DMS53 (cell line): ENCODE measurements at regions not wholly inside any gene's neighbourhood (a gene's known extent, or its start where the extent isn't known, plus 50 kb on each side); places are given as distances from the start of the nearest gene placed in this dataset.
"Not testable (repeated sequence)": the region's sequence is repeated elsewhere in the genome, so short reads cannot be mapped to it uniquely, and the experiment has no call there.

ENCODE experiments used
- DNase-seq: peaks from one replicate; lab custom pipeline; 2025; lab: John Stamatoyannopoulos, UW

DNA sequence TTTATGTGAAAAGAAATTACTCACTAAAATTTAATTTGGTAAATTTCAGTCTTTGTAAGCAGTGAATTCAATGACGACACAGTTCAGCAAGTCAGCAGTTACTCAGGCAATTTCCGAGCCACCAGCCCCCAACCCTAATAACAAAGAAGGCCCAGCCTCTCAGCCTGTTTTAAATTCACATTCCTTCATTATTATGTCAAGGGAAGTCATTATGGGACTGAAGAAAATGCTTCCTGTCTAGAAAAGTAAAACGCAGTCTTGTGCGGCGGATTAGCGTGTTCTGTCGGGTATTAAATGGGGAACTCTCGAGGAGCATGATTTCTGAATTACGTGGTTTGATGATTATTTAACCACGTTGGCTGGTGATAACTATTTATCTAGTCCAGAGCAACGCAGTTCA is 177.6 kb downstream of the AIPL1 start:
- no peak for DNase-seq

DNA sequence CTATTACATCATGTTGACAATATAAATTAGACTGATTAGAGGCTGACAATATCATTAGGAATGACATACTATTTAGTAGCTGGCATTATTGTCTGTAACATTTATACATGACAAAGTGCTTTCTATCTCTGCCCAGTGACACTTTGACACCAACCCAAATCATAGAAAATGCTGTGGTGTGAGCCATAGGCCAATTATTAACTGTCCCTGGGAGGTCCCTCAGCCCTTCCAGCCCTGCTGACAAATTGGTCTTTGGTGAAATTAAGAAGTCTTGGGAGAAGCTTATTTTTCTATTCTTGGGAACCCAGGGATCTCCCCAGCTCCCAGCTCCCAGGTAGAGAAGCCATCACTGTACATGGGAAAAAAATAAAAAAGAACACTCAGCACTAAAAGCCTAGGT is 179.6 kb downstream of the AIPL1 start:
- no peak for DNase-seq

- DNase-seq = no peak
These were observed 180.9 kb downstream of the AIPL1 start for GRCh38 chr17:6254036-6254435.

DNA sequence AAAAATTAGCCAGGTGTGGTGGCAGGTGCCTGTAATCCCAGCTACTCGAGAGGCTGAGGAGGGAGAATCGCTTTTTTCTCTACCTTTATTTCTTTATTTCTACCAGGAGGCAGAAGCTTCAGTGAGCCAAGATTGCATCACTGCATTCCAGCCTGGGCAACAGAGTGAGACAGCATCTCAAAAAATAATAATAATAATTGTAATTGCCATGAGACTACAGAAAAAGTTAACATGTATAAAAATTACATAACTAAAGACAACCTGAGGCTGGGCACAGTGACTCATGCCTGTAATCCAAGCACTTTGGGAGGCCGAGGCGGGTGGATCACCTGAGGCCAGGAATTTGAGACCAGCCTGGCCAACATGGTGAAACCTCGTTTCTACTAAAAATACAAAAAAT is 181.5 kb downstream of the WSCD1 start:
- not testable (repeated sequence) for DNase-seq

- no peak for DNase-seq
These were observed 179.6 kb downstream of the WSCD1 start for GRCh38 chr17:6249732-6250131.

DNA sequence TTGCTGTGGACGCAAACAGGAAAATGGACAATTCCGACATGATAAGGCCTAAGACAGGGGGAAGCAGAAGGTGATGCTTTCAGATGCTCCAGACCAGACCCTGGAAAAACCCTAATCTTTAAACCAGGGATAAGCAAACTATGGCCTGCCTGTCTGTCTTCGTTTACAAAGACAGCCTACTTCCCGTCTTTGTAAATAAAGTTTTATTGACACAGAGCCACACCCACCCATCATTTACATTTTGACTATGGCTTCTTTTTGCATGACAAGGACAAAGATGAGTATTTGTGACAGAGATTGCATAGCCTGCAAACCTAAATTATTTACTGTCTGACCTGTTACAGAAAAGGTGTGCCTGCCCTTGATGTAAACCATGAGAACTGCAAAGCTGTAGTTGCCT is 177.9 kb downstream of the WSCD1 start:
- no peak for DNase-seq

- no peak for DNase-seq
These were observed 175.4 kb downstream of the WSCD1 start for GRCh38 chr17:6245301-6246177.

DNA sequence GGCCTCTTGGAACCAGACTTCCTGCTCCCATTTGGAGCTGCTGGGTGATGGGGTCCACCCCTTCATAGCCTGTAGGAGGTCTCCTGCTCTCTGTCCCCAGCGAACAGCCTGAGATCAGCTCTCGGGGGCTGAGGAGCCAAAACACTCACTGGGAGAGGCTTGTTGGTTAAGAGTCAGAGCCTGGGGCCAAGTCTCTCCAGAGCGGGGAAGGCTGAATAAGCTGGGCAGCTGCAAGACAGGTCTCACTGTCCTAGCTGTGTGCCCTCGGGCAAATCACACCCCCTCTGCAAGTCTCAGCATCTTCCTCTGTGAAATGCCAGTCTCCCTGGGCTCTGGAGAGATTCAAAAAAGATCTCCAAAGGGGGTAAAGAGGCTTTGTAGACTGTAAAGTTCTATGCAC is 174.6 kb downstream of the WSCD1 start:
- no peak for DNase-seq

GRCh38 chr17:6244253-6244652 is 174.1 kb downstream of the WSCD1 start:
- DNase-seq = no peak

DNA sequence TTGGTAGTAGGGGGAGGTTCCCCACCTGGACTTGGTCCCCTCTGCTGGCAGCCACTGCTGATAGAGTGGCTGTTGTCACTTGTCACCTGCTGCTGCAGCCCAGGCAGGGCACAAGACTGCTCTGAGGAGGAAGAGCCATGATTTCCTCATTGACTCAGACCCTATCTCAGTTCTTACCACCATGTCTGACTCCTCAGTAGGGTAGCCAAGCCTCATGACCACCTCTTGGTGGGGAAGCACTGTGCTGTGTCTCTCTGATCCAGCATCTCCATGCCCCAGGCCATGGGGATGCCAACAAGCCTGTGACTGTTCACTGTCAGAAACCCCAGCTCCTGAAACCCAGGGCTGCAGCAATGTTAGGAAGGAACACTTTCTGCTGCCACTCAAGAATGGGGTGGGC is 173.0 kb downstream of the WSCD1 start:
- no peak for DNase-seq

- DNase-seq = no peak
These were observed 171.8 kb downstream of the WSCD1 start for GRCh38 chr17:6241996-6242395.

GRCh38 chr17:6241381-6241780 is 171.2 kb downstream of the WSCD1 start:
- no peak for DNase-seq

- DNase-seq = no peak
These were observed 170.4 kb downstream of the WSCD1 start for GRCh38 chr17:6240601-6241000.

GRCh38 chr17:6240001-6240400 is 169.8 kb downstream of the WSCD1 start:
- no peak for DNase-seq

GRCh38 chr17:6239241-6239798 is 169.1 kb downstream of the WSCD1 start:
- DNase-seq = no peak

GRCh38 chr17:6233856-6234255 is 163.7 kb downstream of the WSCD1 start:
- no peak for DNase-seq

DNA sequence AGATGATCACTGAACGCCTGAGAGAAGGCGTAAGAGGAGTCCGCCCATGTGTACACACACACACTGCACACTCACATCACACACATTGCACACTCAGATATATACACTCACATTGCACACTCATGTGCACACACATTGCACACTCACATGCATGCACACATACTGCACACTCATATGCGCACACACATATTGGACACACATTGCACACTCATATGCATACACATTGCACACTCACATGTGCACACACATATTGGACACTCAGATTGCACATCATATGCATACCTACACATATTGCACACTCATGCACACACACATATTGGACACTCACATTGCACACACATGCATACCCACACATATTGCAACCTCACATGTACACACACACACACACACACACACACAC is 163.2 kb downstream of the WSCD1 start:
- no peak for DNase-seq

- no peak for DNase-seq
These were observed 162.5 kb downstream of the WSCD1 start for GRCh38 chr17:6232732-6233101.

- no peak for DNase-seq
These were observed 161.9 kb downstream of the WSCD1 start for GRCh38 chr17:6231886-6232731.

DNA sequence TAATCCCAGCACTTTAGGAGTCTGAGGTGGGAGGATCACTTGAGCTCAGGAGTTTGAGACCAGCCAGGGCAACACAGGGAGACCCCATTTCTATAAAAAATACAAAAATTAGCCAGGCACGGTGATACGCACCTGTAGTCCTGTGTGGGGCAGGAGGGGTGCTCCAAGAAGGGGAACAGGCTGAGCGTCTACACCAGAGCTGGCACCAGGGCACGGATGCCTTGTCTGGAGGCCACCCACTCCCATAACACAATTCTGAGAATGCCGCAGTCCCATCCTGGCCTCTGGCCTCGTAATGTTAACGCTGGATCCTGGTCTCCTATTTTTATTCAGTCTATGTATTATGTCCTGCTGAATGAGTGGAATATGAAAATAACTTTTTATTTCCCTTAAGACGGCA is 161.3 kb downstream of the WSCD1 start:
- no peak for DNase-seq

DNA sequence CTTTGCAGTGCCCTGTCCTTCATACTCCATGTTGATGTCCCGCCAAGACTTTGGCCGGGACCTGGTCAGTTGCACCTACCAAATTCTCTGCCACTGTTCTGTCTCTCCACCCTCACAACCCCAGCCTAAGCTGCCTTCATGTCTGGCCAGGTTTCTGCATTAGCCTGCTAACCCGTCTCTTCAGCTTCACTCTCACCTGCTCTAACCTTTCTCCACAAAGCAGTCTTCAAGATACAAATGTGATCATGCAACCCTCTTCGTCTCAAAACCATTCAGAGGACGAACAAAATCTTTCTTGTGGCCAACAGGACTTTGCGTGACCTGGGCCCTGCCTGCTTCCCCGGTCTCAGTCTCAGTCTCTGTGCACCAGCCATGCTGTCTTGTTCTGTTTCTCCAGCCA is 148.2 kb downstream of the WSCD1 start:
- DNase-seq = no peak

GRCh38 chr17:6215071-6216035 is 145.2 kb downstream of the WSCD1 start:
- no peak for DNase-seq
